ENCODE measurements at regions not wholly inside any gene's neighbourhood (a gene's known extent, or its start where the extent isn't known, plus 50 kb on each side); places are given as distances from the start of the nearest gene placed in this dataset.

DNA sequence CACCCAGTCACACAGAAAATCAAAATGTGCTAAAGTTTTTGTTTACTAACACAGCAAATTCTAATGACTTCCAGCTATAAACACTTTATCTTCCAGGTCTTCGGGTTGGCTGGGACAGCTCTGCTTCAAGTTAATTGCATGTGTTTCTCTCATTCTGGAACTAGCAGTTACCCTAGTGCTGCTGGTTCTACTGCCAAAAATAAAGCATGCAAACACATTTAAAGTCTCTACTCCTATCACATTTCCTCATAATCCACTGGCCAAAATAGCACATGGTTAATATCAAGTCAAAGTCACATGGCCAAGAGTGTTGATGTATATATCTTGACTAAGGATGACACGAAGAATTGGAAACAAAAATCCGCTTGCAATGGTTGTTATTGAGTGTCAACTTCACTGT is 973.1 kb upstream of the ADGRL2 start:
- CTCF ChIA-PET = no interaction called here
- H3K9me3 ChIP-seq (ENCODE audit: low read length) = no peaks in the 10 kb centered on the region
- H3K4me1 Mint-ChIP-seq = no peaks in the 10 kb centered on the region
- no peaks in the 10 kb centered on the region for H3K36me3 Mint-ChIP-seq
- no peaks in the 10 kb centered on the region for H3K27me3 ChIP-seq (ENCODE audit: insufficient read depth, low read length, poor library complexity, severe bottlenecking)
- no peaks in the 10 kb centered on the region for H3K4me1 ChIP-seq (ENCODE audit: insufficient read depth, low read length)
- no peak for DNase-seq
- peaks cover 0 to 1% of the 10 kb centered on the region in 2 donors for H3K27me3 Mint-ChIP-seq
- no peak overlapping the region for H3K27ac Mint-ChIP-seq
- H3K27ac ChIP-seq (ENCODE audit: low read depth, low read length) = no peak overlapping the region
- H3K36me3 ChIP-seq (ENCODE audit: insufficient read depth, low read length) = no peaks in the 10 kb centered on the region
- H3K9me3 Mint-ChIP-seq = peaks cover 3 to 19% (median 7%) of the 10 kb centered on the region in 5 donors
- no peak overlapping the region for H3K4me3 Mint-ChIP-seq
- POLR2A ChIA-PET = no interaction called here
- H3K4me3 ChIP-seq (ENCODE audit: low read length) = no peak overlapping the region

- H3K9me3 Mint-ChIP-seq = peaks cover 3 to 23% (median 7%) of the 10 kb centered on the region in 5 donors
- no peaks in the 10 kb centered on the region for H3K36me3 ChIP-seq (ENCODE audit: insufficient read depth, low read length)
- H3K4me3 Mint-ChIP-seq = no peak overlapping the region
- POLR2A ChIA-PET = no interaction called here
- no peak overlapping the region for H3K27ac Mint-ChIP-seq
- no peak overlapping the region for H3K27ac ChIP-seq (ENCODE audit: low read depth, low read length)
- no peak for DNase-seq
- peaks cover 0 to 1% of the 10 kb centered on the region in 2 donors for H3K27me3 Mint-ChIP-seq
- no peaks in the 10 kb centered on the region for H3K9me3 ChIP-seq (ENCODE audit: low read length)
- no peaks in the 10 kb centered on the region for H3K36me3 Mint-ChIP-seq
- H3K4me1 Mint-ChIP-seq = no peaks in the 10 kb centered on the region
- no peaks in the 10 kb centered on the region for H3K4me1 ChIP-seq (ENCODE audit: insufficient read depth, low read length)
- CTCF ChIA-PET = no interaction called here
- no peak overlapping the region for H3K4me3 ChIP-seq (ENCODE audit: low read length)
- no peaks in the 10 kb centered on the region for H3K27me3 ChIP-seq (ENCODE audit: insufficient read depth, low read length, poor library complexity, severe bottlenecking)
Measured at GRCh38 chr1:80825067-80825466, 975.7 kb upstream of the ADGRL2 start.

DNA sequence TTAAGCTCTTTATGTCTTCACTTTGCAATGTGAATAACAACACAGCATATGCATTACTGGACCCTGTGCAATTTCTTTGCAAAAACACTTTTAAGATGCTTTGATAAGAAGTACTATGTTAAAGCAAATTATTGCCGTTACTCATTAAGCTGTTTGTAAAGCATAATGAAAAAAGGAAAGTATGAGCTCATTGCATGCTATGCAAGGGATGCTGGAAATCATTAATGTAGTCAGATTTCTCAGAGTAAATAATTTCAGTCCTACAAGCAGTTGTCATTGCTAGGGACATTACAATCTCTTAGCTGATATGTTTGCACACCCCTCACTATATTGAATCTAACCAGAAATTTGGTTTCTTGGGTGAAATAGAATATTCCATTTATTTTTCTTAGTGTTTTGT is 982.5 kb upstream of the ADGRL2 start:
- H3K4me3 Mint-ChIP-seq = no peak overlapping the region
- no peaks in the 10 kb centered on the region for H3K27me3 Mint-ChIP-seq
- Histone ChIP-seq H3K27me3 (ENCODE audit: insufficient read depth, low read length, poor library complexity, severe bottlenecking) (no peaks in the 10 kb centered on the region), H3K27ac (ENCODE audit: low read depth, low read length) (no peak overlapping the region), H3K4me3 (ENCODE audit: low read length) (no peak overlapping the region), H3K9me3 (ENCODE audit: low read length) (no peaks in the 10 kb centered on the region), H3K36me3 (ENCODE audit: insufficient read depth, low read length) (no peaks in the 10 kb centered on the region), H3K4me1 (ENCODE audit: insufficient read depth, low read length) (no peaks in the 10 kb centered on the region)
- H3K9me3 Mint-ChIP-seq = peaks cover 0 to 28% (median 3%) of the 10 kb centered on the region in 5 donors
- H3K36me3 Mint-ChIP-seq = no peaks in the 10 kb centered on the region
- H3K4me1 Mint-ChIP-seq = no peaks in the 10 kb centered on the region
- no peak overlapping the region for H3K27ac Mint-ChIP-seq
- ChIA-PET POLR2A (no interaction called here), CTCF (no interaction called here)
- DNase-seq = no peak

- CTCF ChIA-PET = no interaction called here
- no peaks in the 10 kb centered on the region for H3K36me3 Mint-ChIP-seq
Measured at GRCh38 chr1:80807981-80808380, 992.8 kb upstream of the ADGRL2 start.

DNA sequence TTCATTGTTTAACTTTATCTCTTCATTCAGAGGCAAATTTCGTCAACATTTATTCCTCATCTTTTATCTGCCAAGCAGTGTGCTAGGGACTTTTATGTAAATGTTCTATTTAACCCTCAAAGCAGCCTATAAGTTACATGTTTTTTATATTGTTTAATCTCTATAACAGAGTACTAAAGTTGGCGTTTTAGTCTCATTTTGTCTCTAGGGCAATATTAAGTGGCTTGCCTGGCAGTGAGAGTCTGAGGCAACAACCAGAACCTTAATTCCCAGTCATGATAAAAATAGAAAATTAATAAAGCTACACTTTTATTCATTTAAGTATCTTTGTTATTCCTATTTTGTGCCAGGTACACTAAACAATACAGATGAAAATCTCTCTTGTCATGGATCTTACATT is 994.3 kb upstream of the ADGRL2 start:
- H3K4me1 ChIP-seq (ENCODE audit: insufficient read depth, low read length) = no peaks in the 10 kb centered on the region
- CTCF ChIA-PET = no interaction called here
- H3K36me3 Mint-ChIP-seq = no peaks in the 10 kb centered on the region
- no peaks in the 10 kb centered on the region for H3K4me1 Mint-ChIP-seq
- H3K27ac ChIP-seq (ENCODE audit: low read depth, low read length) = no peak overlapping the region
- POLR2A ChIA-PET = no interaction called here
- no peak overlapping the region for H3K27ac Mint-ChIP-seq
- no peaks in the 10 kb centered on the region for H3K27me3 Mint-ChIP-seq
- no peaks in the 10 kb centered on the region for H3K36me3 ChIP-seq (ENCODE audit: insufficient read depth, low read length)
- no peaks in the 10 kb centered on the region for H3K9me3 ChIP-seq (ENCODE audit: low read length)
- no peak overlapping the region for H3K4me3 ChIP-seq (ENCODE audit: low read length)
- peaks cover 10 to 29% (median 18%) of the 10 kb centered on the region in 5 donors for H3K9me3 Mint-ChIP-seq
- H3K27me3 ChIP-seq (ENCODE audit: insufficient read depth, low read length, poor library complexity, severe bottlenecking) = no peaks in the 10 kb centered on the region
- no peak overlapping the region for H3K4me3 Mint-ChIP-seq
- no peak for DNase-seq

More at GRCh38 chr1:80807981-80808380, 992.8 kb upstream of the ADGRL2 start:
- Histone ChIP-seq H3K27ac (ENCODE audit: low read depth, low read length) (no peak overlapping the region), H3K36me3 (ENCODE audit: insufficient read depth, low read length) (no peaks in the 10 kb centered on the region), H3K4me1 (ENCODE audit: insufficient read depth, low read length) (no peaks in the 10 kb centered on the region), H3K4me3 (ENCODE audit: low read length) (no peak overlapping the region), H3K27me3 (ENCODE audit: insufficient read depth, low read length, poor library complexity, severe bottlenecking) (no peaks in the 10 kb centered on the region), H3K9me3 (ENCODE audit: low read length) (no peaks in the 10 kb centered on the region)
- POLR2A ChIA-PET = no interaction called here
- Mint-ChIP-seq H3K27me3 (no peaks in the 10 kb centered on the region), H3K27ac (no peak overlapping the region), H3K9me3 (peaks cover 5 to 27% (median 21%) of the 10 kb centered on the region in 5 donors), H3K4me1 (no peaks in the 10 kb centered on the region), H3K4me3 (no peak overlapping the region)
- no peak for DNase-seq

DNA sequence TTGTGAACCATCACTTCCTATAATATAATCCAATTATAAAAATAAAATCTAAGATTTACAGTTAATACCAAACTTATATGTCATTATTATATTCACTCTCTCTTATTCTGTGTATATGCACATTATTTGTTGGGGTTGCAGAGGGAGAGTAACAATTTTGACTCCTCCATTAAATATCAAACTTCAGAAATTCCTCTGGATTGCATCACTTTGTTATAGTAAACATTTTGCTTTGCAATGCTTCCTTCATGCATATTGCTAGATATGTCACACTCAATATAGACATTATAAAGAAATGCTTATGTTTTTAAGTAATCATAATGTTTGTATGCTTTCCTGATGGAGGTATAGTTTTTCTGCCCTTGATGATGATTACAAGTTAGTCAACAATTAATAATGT is 999.0 kb upstream of the ADGRL2 start:
- Mint-ChIP-seq H3K9me3 (peaks cover 2 to 21% (median 15%) of the 10 kb centered on the region in 5 donors), H3K27ac (no peak overlapping the region), H3K36me3 (no peaks in the 10 kb centered on the region), H3K27me3 (no peaks in the 10 kb centered on the region), H3K4me1 (no peaks in the 10 kb centered on the region), H3K4me3 (no peak overlapping the region)
- ChIA-PET CTCF (no interaction called here), POLR2A (no interaction called here)
- no peaks in the 10 kb centered on the region for H3K4me1 ChIP-seq (ENCODE audit: insufficient read depth, low read length)
- no peaks in the 10 kb centered on the region for H3K27me3 ChIP-seq (ENCODE audit: insufficient read depth, low read length, poor library complexity, severe bottlenecking)
- H3K36me3 ChIP-seq (ENCODE audit: insufficient read depth, low read length) = no peaks in the 10 kb centered on the region
- no peak overlapping the region for H3K4me3 ChIP-seq (ENCODE audit: low read length)
- DNase-seq = no peak
- no peaks in the 10 kb centered on the region for H3K9me3 ChIP-seq (ENCODE audit: low read length)
- H3K27ac ChIP-seq (ENCODE audit: low read depth, low read length) = no peak overlapping the region

- DNase-seq = no peak
- Mint-ChIP-seq H3K27ac (no peak overlapping the region), H3K27me3 (no peaks in the 10 kb centered on the region), H3K36me3 (no peaks in the 10 kb centered on the region), H3K9me3 (peaks cover 0 to 16% (median 10%) of the 10 kb centered on the region in 5 donors), H3K4me1 (no peaks in the 10 kb centered on the region), H3K4me3 (no peak overlapping the region)
- CTCF ChIA-PET = no interaction called here
- no peaks in the 10 kb centered on the region for H3K27me3 ChIP-seq (ENCODE audit: insufficient read depth, low read length, poor library complexity, severe bottlenecking)
- no peaks in the 10 kb centered on the region for H3K36me3 ChIP-seq (ENCODE audit: insufficient read depth, low read length)
- H3K9me3 ChIP-seq (ENCODE audit: low read length) = no peaks in the 10 kb centered on the region
- no peaks in the 10 kb centered on the region for H3K4me1 ChIP-seq (ENCODE audit: insufficient read depth, low read length)
- H3K27ac ChIP-seq (ENCODE audit: low read depth, low read length) = no peak overlapping the region
- H3K4me3 ChIP-seq (ENCODE audit: low read length) = no peak overlapping the region
- POLR2A ChIA-PET = no interaction called here
Measured at GRCh38 chr1:80799457-80799856, 1001.3 kb upstream of the ADGRL2 start.

DNA sequence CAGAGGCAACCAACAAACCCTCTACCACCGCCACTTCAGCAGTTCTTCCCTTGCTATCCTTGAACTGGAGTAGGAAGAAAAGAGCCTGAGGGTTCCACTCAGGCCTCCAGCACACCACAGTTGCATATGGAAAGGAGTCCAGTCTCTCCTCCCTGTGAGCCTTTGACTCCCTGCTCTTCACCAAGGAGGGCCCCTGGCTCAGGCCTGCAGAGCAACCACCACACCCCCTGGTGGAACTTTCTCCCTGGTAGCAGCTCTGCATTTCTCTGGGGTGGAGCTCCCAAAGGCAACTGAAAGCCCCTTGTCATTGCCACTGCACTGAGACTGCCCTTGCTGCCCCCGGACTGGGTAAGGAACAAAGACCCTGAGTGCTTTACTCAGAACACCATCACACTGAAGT is 1021.5 kb upstream of the ADGRL2 start:
- CTCF ChIA-PET = no interaction called here
- no peaks in the 10 kb centered on the region for H3K4me1 Mint-ChIP-seq

More for the DNA sequence above, 1021.5 kb upstream of the ADGRL2 start:
- H3K9me3 ChIP-seq (ENCODE audit: low read length) = no peaks in the 10 kb centered on the region
- POLR2A ChIA-PET = no interaction called here
- H3K27me3 Mint-ChIP-seq = no peaks in the 10 kb centered on the region
- no peak overlapping the region for H3K27ac ChIP-seq (ENCODE audit: low read depth, low read length)
- no peaks in the 10 kb centered on the region for H3K36me3 ChIP-seq (ENCODE audit: insufficient read depth, low read length)
- H3K27ac Mint-ChIP-seq = no peak overlapping the region
- no peak for DNase-seq
- H3K9me3 Mint-ChIP-seq = peaks cover 2 to 41% (median 34%) of the 10 kb centered on the region in 5 donors
- H3K4me1 ChIP-seq (ENCODE audit: insufficient read depth, low read length) = no peaks in the 10 kb centered on the region
- no peak overlapping the region for H3K4me3 Mint-ChIP-seq
- no peaks in the 10 kb centered on the region for H3K27me3 ChIP-seq (ENCODE audit: insufficient read depth, low read length, poor library complexity, severe bottlenecking)
- H3K36me3 Mint-ChIP-seq = no peaks in the 10 kb centered on the region
- no peak overlapping the region for H3K4me3 ChIP-seq (ENCODE audit: low read length)
